OCI-LY1 (cell line): ENCODE measurements at regions not wholly inside any gene's neighbourhood (a gene's known extent, or its start where the extent isn't known, plus 50 kb on each side); places are given as distances from the start of the nearest gene placed in this dataset.

Source experiments
- H2AFZ ChIP-seq: fragments of 200-600 bp; sonication (generic), shearing (Covaris generic); 2 replicates; pipeline ENCODE4 v1.6.0; 2014; ENCODE audit warnings: antibody characterized with exemption, mild to moderate bottlenecking, low read length
- H3F3A ChIP-seq: fragments of 200-600 bp; sonication (generic), shearing (Covaris generic); 2 replicates; pipeline ENCODE4 v1.6.0; 2014; ENCODE audit warnings: mild to moderate bottlenecking, antibody characterized with exemption, low read length, moderate library complexity; ENCODE audit not compliant: insufficient read depth
- H3K27ac ChIP-seq: fragments of 200-600 bp; sonication (generic); 2 replicates; pipeline ENCODE4 v1.5.1; 2014; ENCODE audit warnings: low read length, mixed run types, mild to moderate bottlenecking, low read depth; ENCODE audit not compliant: poor library complexity, severe bottlenecking
- H3K27me3 ChIP-seq: fragments of 200-600 bp; sonication (generic); 2 replicates; pipeline ENCODE4 v1.6.0; 2014; ENCODE audit warnings: antibody characterized with exemption, mild to moderate bottlenecking, low read length, moderate library complexity; ENCODE audit not compliant: insufficient read depth
- H3K36me3 ChIP-seq: fragments of 200-600 bp; sonication (generic); 2 replicates; pipeline ENCODE4 v1.6.1; 2014; ENCODE audit warnings: mild to moderate bottlenecking, antibody characterized with exemption, low read length, moderate library complexity, mixed read lengths; ENCODE audit not compliant: insufficient read depth
- H3K4me1 ChIP-seq: fragments of 200-600 bp; sonication (generic); 2 replicates; pipeline ENCODE4 v1.5.1; 2014; ENCODE audit warnings: mild to moderate bottlenecking, low read length, moderate library complexity; ENCODE audit not compliant: insufficient read depth, severe bottlenecking
- H3K4me2 ChIP-seq: fragments of 200-600 bp; sonication (generic), shearing (Covaris generic); 2 replicates; pipeline ENCODE4 v1.6.1; 2014; ENCODE audit warnings: low read length
- H3K4me3 ChIP-seq: fragments of 200-600 bp; sonication (generic); 2 replicates; pipeline ENCODE4 v1.5.1; 2014; ENCODE audit warnings: low read length, low read depth, mild to moderate bottlenecking, mixed read lengths; ENCODE audit not compliant: poor library complexity, severe bottlenecking
- H3K79me2 ChIP-seq: fragments of 200-600 bp; shearing (Covaris generic); 2 replicates; pipeline ENCODE4 v1.6.1; 2016; ENCODE audit warnings: mixed run types, low read length, mixed read lengths; ENCODE audit not compliant: insufficient read depth
- H3K9ac ChIP-seq: fragments of 200-600 bp; sonication (generic), shearing (Covaris generic); 2 replicates; pipeline ENCODE4 v1.6.1; 2014; ENCODE audit warnings: mild to moderate bottlenecking, low read length, mixed read lengths
- H3K9me2 ChIP-seq: fragments of 200-600 bp; sonication (generic), shearing (Covaris generic); 2 replicates; pipeline ENCODE4 v1.6.1; 2014; ENCODE audit warnings: low read depth, mild to moderate bottlenecking, low read length, mixed read lengths
- H3K9me3 ChIP-seq: fragments of 200-600 bp; shearing (Covaris generic); 2 replicates; pipeline ENCODE4 v1.6.1; 2014; ENCODE audit warnings: low read length, mixed read lengths
- H4K20me1 ChIP-seq: fragments of 200-600 bp; sonication (generic), shearing (Covaris generic); 2 replicates; pipeline ENCODE4 v1.6.0; 2016; ENCODE audit warnings: mild to moderate bottlenecking, low read length; ENCODE audit not compliant: insufficient read depth
- CTCF ChIP-seq: fragments of 200-600 bp; sonication (generic), shearing (Covaris generic); IDR thresholded peaks from 2 replicates; pipeline ENCODE4 v1.5.1; 2017; ENCODE audit warnings: mild to moderate bottlenecking, antibody characterized with exemption, low read length, moderate library complexity, mixed read lengths
- EZH2 ChIP-seq: fragments of 200-600 bp; sonication (generic), shearing (Covaris generic); IDR thresholded peaks from 2 replicates; pipeline ENCODE4 v1.8.0; 2017; ENCODE audit warnings: borderline replicate concordance, mixed run types, mild to moderate bottlenecking, antibody characterized with exemption, low read length, moderate library complexity, mixed read lengths

GRCh38 chr12:88986056-88986455 lies 366.2 kb downstream of the DUSP6 start:
- Histone ChIP-seq H3K79me2 (no peaks in the 10 kb centered on the region), H3K9me2 (no peaks in the 10 kb centered on the region), H3F3A (no peaks in the 10 kb centered on the region), H3K9me3 (no peaks in the 10 kb centered on the region), H3K4me3 (no peak overlapping the region), H2AFZ (no peak overlapping the region), H3K9ac (no peak overlapping the region), H4K20me1 (no peaks in the 10 kb centered on the region), H3K36me3 (no peaks in the 10 kb centered on the region), H3K27me3 (no peaks in the 10 kb centered on the region), H3K4me1 (no peaks in the 10 kb centered on the region), H3K4me2 (no peak overlapping the region), H3K27ac (no peak overlapping the region)
- TF ChIP-seq CTCF (no peak), EZH2 (no peak)

- no peaks in the 10 kb centered on the region for H3K27me3 ChIP-seq
- no peaks in the 10 kb centered on the region for H3K9me3 ChIP-seq
- no peaks in the 10 kb centered on the region for H3K79me2 ChIP-seq
- H3K9me2 ChIP-seq = no peaks in the 10 kb centered on the region
- no peaks in the 10 kb centered on the region for H3K4me1 ChIP-seq
- no peak overlapping the region for H3K4me3 ChIP-seq
- no peak overlapping the region for H3K4me2 ChIP-seq
- H2AFZ ChIP-seq = no peak overlapping the region
- no peak overlapping the region for H3K9ac ChIP-seq
- no peaks in the 10 kb centered on the region for H3K36me3 ChIP-seq
- TF ChIP-seq CTCF (no peak), EZH2 (no peak)
- no peaks in the 10 kb centered on the region for H4K20me1 ChIP-seq
- H3F3A ChIP-seq = no peaks in the 10 kb centered on the region
- H3K27ac ChIP-seq = no peak overlapping the region
Measured at GRCh38 chr12:88985631-88986030, 366.7 kb downstream of the DUSP6 start.

- Histone ChIP-seq H4K20me1 (no peaks in the 10 kb centered on the region), H3K9ac (no peak overlapping the region), H3K79me2 (no peaks in the 10 kb centered on the region), H3K27me3 (no peaks in the 10 kb centered on the region), H3K9me3 (no peaks in the 10 kb centered on the region), H3K4me1 (no peaks in the 10 kb centered on the region), H3K27ac (no peak overlapping the region), H2AFZ (no peak overlapping the region), H3K36me3 (no peaks in the 10 kb centered on the region), H3F3A (no peaks in the 10 kb centered on the region), H3K4me3 (no peak overlapping the region), H3K4me2 (no peak overlapping the region), H3K9me2 (no peaks in the 10 kb centered on the region)
- no peak for TF ChIP-seq EZH2
Measured at GRCh38 chr12:88985011-88985410, 367.3 kb downstream of the DUSP6 start.

GRCh38 chr12:88982694-88983093 lies 369.6 kb downstream of the DUSP6 start:
- H3K9me2 ChIP-seq = no peaks in the 10 kb centered on the region
- H3K4me1 ChIP-seq = no peaks in the 10 kb centered on the region
- no peaks in the 10 kb centered on the region for H3K79me2 ChIP-seq
- no peak overlapping the region for H3K9ac ChIP-seq
- H3K4me3 ChIP-seq = no peak overlapping the region
- H3K4me2 ChIP-seq = no peak overlapping the region
- H3K27me3 ChIP-seq = no peaks in the 10 kb centered on the region
- no peaks in the 10 kb centered on the region for H4K20me1 ChIP-seq
- no peaks in the 10 kb centered on the region for H3F3A ChIP-seq
- no peaks in the 10 kb centered on the region for H3K36me3 ChIP-seq
- TF ChIP-seq EZH2 = no peak
- TF ChIP-seq CTCF = no peak
- no peak overlapping the region for H3K27ac ChIP-seq
- H2AFZ ChIP-seq = no peak overlapping the region
- H3K9me3 ChIP-seq = no peaks in the 10 kb centered on the region
